MM.1S (cell line): ENCODE measurements at regions not wholly inside any gene's neighbourhood (a gene's known extent, or its start where the extent isn't known, plus 50 kb on each side); places are given as distances from the start of the nearest gene placed in this dataset.

Experiments
- DNase-seq: peaks from one replicate; pipeline ENCODE4 v3.0.0-alpha.2; 2015
- H2AFZ ChIP-seq: fragments of 300-600 bp; sonication (generic); 2 replicates; pipeline ENCODE4 v1.6.0; 2016; ENCODE audit warnings: antibody characterized with exemption, low read length
- H3F3A ChIP-seq: fragments of 300-600 bp; sonication (generic); 2 replicates; pipeline ENCODE4 v1.6.1; 2016; ENCODE audit warnings: mild to moderate bottlenecking, antibody characterized with exemption, low read length, moderate library complexity, mixed read lengths; ENCODE audit not compliant: insufficient read depth
- H3K27ac ChIP-seq: fragments of 300-600 bp; sonication (generic); 2 replicates; pipeline ENCODE4 v1.5.1; 2016; ENCODE audit warnings: mild to moderate bottlenecking, low read length
- H3K27me3 ChIP-seq: fragments of 300-600 bp; sonication (generic); replicated peaks from 2 replicates; pipeline ENCODE4 v1.6.0; 2016; ENCODE audit warnings: low read length; ENCODE audit not compliant: insufficient read depth
- H3K36me3 ChIP-seq: fragments of 300-600 bp; sonication (generic); replicated peaks from 2 replicates; pipeline ENCODE4 v1.6.1; 2016; ENCODE audit warnings: mild to moderate bottlenecking, low read length, mixed read lengths; ENCODE audit not compliant: insufficient read depth
- H3K4me1 ChIP-seq: fragments of 300-600 bp; sonication (generic); 2 replicates; pipeline ENCODE4 v1.6.1; 2016; ENCODE audit warnings: low read length, mixed read lengths
- H3K4me2 ChIP-seq: fragments of 300-600 bp; sonication (generic); 2 replicates; pipeline ENCODE4 v1.6.0; 2016; ENCODE audit warnings: low read depth, low read length
- H3K4me3 ChIP-seq: fragments of 300-600 bp; sonication (generic); 2 replicates; pipeline ENCODE4 v1.5.1; 2016; ENCODE audit warnings: low read length, mixed read lengths
- H3K79me2 ChIP-seq: fragments of 300-600 bp; sonication (generic); 2 replicates; pipeline ENCODE4 v1.6.1; 2016; ENCODE audit warnings: mixed run types, low read length, mixed read lengths
- H3K9ac ChIP-seq: fragments of 300-600 bp; sonication (generic); 2 replicates; pipeline ENCODE4 v1.6.1; 2016; ENCODE audit warnings: low read length, mixed read lengths
- H3K9me2 ChIP-seq: fragments of 300-600 bp; sonication (generic); replicated peaks from 2 replicates; pipeline ENCODE4 v1.6.1; 2016; ENCODE audit warnings: mild to moderate bottlenecking, low read length, mixed read lengths; ENCODE audit not compliant: insufficient read depth
- H3K9me3 ChIP-seq: fragments of 300-600 bp; sonication (generic); replicated peaks from 2 replicates; pipeline ENCODE4 v1.6.1; 2016; ENCODE audit warnings: mild to moderate bottlenecking, low read length, mixed read lengths; ENCODE audit not compliant: insufficient read depth
- H4K20me1 ChIP-seq: fragments of 300-600 bp; sonication (generic); 2 replicates; pipeline ENCODE4 v1.6.1; 2016; ENCODE audit warnings: mild to moderate bottlenecking, low read length, moderate library complexity, mixed read lengths; ENCODE audit not compliant: insufficient read depth
- CTCF ChIP-seq: fragments of 300-600 bp; sonication (generic); IDR thresholded peaks from 2 replicates; pipeline ENCODE4 v1.5.1; 2016; ENCODE audit warnings: antibody characterized with exemption, low read length, mixed read lengths
- EZH2 ChIP-seq: fragments of 300-600 bp; sonication (generic); optimal IDR thresholded peaks from 2 replicates; pipeline ENCODE3; 2017; ENCODE audit warnings: low read depth, mild to moderate bottlenecking, antibody characterized with exemption, low read length, mixed read lengths
- EZH2phosphoT487 ChIP-seq: fragments of 300-600 bp; sonication (generic); IDR thresholded peaks from 2 replicates; pipeline ENCODE4 v1.6.1; 2018; ENCODE audit warnings: antibody characterized with exemption, low read length

- no peak overlapping the region for H3K27ac ChIP-seq
- H3F3A ChIP-seq = no peaks in the 10 kb centered on the region
- H3K9me3 ChIP-seq = no peaks in the 10 kb centered on the region
- no peaks in the 10 kb centered on the region for H4K20me1 ChIP-seq
- no peaks in the 10 kb centered on the region for H3K36me3 ChIP-seq
- no peaks in the 10 kb centered on the region for H3K4me1 ChIP-seq
- H3K4me3 ChIP-seq = no peak overlapping the region
- H3K9ac ChIP-seq = no peak overlapping the region
- no peak overlapping the region for H2AFZ ChIP-seq
- no peak for DNase-seq
- H3K27me3 ChIP-seq = no peaks in the 10 kb centered on the region
- no peak for TF ChIP-seq CTCF
- TF ChIP-seq EZH2 = no peak
- no peak overlapping the region for H3K4me2 ChIP-seq
- H3K79me2 ChIP-seq = no peaks in the 10 kb centered on the region
- H3K9me2 ChIP-seq = no peaks in the 10 kb centered on the region
These were observed 86.9 kb upstream of the F3 start for GRCh38 chr1:94628499-94628843.

DNA sequence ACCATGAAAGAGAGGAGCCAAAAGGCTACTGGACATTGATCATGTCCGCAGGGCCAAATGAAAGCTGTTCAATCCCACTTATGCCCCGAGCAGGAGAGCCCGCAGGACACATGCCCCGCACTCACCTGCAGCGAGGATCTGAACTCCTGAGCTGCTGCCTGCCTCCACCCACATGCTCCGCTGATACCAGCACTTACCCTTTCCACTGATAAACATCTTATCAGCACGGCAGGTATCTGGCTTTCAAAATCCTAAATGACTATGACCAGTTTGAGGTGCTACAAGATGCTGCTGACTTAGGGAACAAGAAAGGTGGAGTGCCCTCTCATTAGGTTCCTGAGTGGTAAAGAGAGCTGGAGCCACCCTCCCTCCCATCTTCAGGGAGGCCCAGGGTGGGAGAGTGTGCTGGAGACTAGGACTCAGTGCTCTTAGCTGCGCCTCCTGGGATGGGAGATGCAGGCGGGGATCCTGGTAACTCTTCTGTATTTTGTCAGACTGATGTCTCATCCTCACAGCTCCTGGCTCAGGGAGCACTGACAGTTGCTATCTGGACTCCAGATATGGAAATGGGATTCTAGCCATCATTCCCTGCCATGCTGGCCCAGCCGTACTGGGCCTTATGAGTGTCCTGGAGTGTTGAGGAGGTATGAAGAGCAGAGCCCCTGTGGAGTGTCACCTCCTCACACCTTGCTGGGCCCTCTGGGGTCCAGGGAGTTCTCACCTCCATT is 86.4 kb upstream of the F3 start:
- Histone ChIP-seq H3K4me3 (no peak overlapping the region), H3K9me3 (no peaks in the 10 kb centered on the region), H3F3A (no peaks in the 10 kb centered on the region), H3K27ac (no peak overlapping the region), H3K4me1 (no peaks in the 10 kb centered on the region), H4K20me1 (no peaks in the 10 kb centered on the region), H3K9me2 (no peaks in the 10 kb centered on the region), H3K79me2 (no peaks in the 10 kb centered on the region), H3K27me3 (no peaks in the 10 kb centered on the region), H3K36me3 (no peaks in the 10 kb centered on the region), H2AFZ (no peak overlapping the region), H3K4me2 (no peak overlapping the region), H3K9ac (no peak overlapping the region)
- no peak for TF ChIP-seq EZH2
- no peak for DNase-seq

GRCh38 chr1:94624203-94624602 is 82.6 kb upstream of the F3 start:
- Histone ChIP-seq H3K4me2 (no peak overlapping the region), H3K9ac (no peak overlapping the region), H3K79me2 (no peaks in the 10 kb centered on the region), H3K36me3 (no peaks in the 10 kb centered on the region), H3K4me1 (no peaks in the 10 kb centered on the region), H3K27ac (no peak overlapping the region), H3K9me3 (no peaks in the 10 kb centered on the region), H4K20me1 (no peaks in the 10 kb centered on the region), H3F3A (no peaks in the 10 kb centered on the region), H3K4me3 (no peak overlapping the region), H3K27me3 (no peaks in the 10 kb centered on the region), H3K9me2 (no peaks in the 10 kb centered on the region), H2AFZ (no peak overlapping the region)
- no peak for DNase-seq
- TF ChIP-seq CTCF = no peak
- TF ChIP-seq EZH2phosphoT487 = no peak
- no peak for TF ChIP-seq EZH2

- TF ChIP-seq EZH2 = no peak
- TF ChIP-seq EZH2phosphoT487 = no peak
- no peak for TF ChIP-seq CTCF
These were observed 82.1 kb upstream of the F3 start for GRCh38 chr1:94623560-94624148.

More at GRCh38 chr1:94623560-94624148, 82.1 kb upstream of the F3 start:
- Histone ChIP-seq H3F3A (no peaks in the 10 kb centered on the region), H3K9me3 (no peaks in the 10 kb centered on the region), H3K4me3 (no peak overlapping the region), H3K4me2 (no peak overlapping the region), H3K4me1 (no peaks in the 10 kb centered on the region), H4K20me1 (no peaks in the 10 kb centered on the region), H3K36me3 (no peaks in the 10 kb centered on the region), H2AFZ (no peak overlapping the region), H3K27ac (no peak overlapping the region), H3K79me2 (no peaks in the 10 kb centered on the region), H3K27me3 (no peaks in the 10 kb centered on the region), H3K9ac (no peak overlapping the region), H3K9me2 (no peaks in the 10 kb centered on the region)
- DNase-seq = no peak
